Mucosa of descending colon (tissue), 3 donors: ENCODE measurements at regions not wholly inside any gene's neighbourhood (a gene's known extent, or its start where the extent isn't known, plus 50 kb on each side); places are given as distances from the start of the nearest gene placed in this dataset.
"Not testable (repeated sequence)": the region's sequence is repeated elsewhere in the genome, so short reads cannot be mapped to it uniquely, and the experiment has no call there.

ENCODE experiments used
- ATAC-seq: fragments of 200-7000 bp; cut with Tn5 transposase; one replicate; pipeline ENCODE4 v1.9.1; 2020; ENCODE audit warnings: mild to moderate bottlenecking, moderate library complexity
- DNase-seq, 3 donors: peaks; one replicate each; pipeline ENCODE4 v3.0.0-alpha.2; 2020
- H3K36me3 ChIP-seq: fragments of 200-600 bp; one replicate; pipeline ENCODE4 v1.8.0; 2021; ENCODE audit warnings: low read depth, mild to moderate bottlenecking
- H3K4me1 ChIP-seq: fragments of 200-600 bp; one replicate; pipeline ENCODE4 v1.8.0; 2021; ENCODE audit warnings: low read depth, mild to moderate bottlenecking
- H3K4me3 ChIP-seq: fragments of 200-600 bp; one replicate; pipeline ENCODE4 v1.8.0; 2021; ENCODE audit warnings: mild to moderate bottlenecking
- H3K9me3 ChIP-seq: fragments of 200-600 bp; one replicate; pipeline ENCODE4 v1.8.0; 2021; ENCODE audit warnings: mild to moderate bottlenecking
- CTCF ChIP-seq: fragments of 200-600 bp; IDR thresholded peaks from one replicate; pipeline ENCODE4 v1.8.0; 2022; ENCODE audit warnings: antibody characterized with exemption, mild to moderate bottlenecking
- intact Hi-C, 2 donors: fragments of 100-400 bp; cut with DNase I in 1 of 2; cut with micrococcal nuclease in 1 of 2; formaldehyde crosslinking; loops; one replicate each; pipeline versions ENCODE4 v1.11.0 to v1.11.1; 2022; cut with DNase I, micrococcal nuclease
- donor health status: DM: no; HTN: no; CAD: no; lungs with moderate emphysema.
- donor health status: DM: no; HTN: no; CAD: no.
- donor health status: DM: no; HTN: yes; CAD: no.

GRCh38 chr7:57789130-57789529, 339.2 kb downstream of the ZNF716 start:
- ATAC-seq (no peak), DNase-seq (no peak)
- Histone ChIP-seq H3K4me1 (no peaks in the 10 kb centered on the region), H3K36me3 (no peaks in the 10 kb centered on the region), H3K9me3 (peaks cover 48% of the 10 kb centered on the region), H3K4me3 (no peak overlapping the region)
- no peak for TF ChIP-seq CTCF
- intact Hi-C loops: no loop called here

GRCh38 chr7:57819491-57819981, 369.6 kb downstream of the ZNF716 start:
- no peak for ATAC-seq
- no peak overlapping the region for H3K4me3 ChIP-seq
- no peak for DNase-seq
- no peaks in the 10 kb centered on the region for H3K4me1 ChIP-seq
- H3K9me3 ChIP-seq: peaks cover 71% of the 10 kb centered on the region
- H3K36me3 ChIP-seq: no peaks in the 10 kb centered on the region
- intact Hi-C loops: no loop called here
- no peak for TF ChIP-seq CTCF

- H3K36me3 ChIP-seq: no peaks in the 10 kb centered on the region
- H3K4me1 ChIP-seq: no peaks in the 10 kb centered on the region
- no peak for ATAC-seq
- intact Hi-C loops: no loop called here
- DNase-seq: no peak
- no peak for TF ChIP-seq CTCF
- H3K9me3 ChIP-seq: peaks cover 63% of the 10 kb centered on the region
- no peak overlapping the region for H3K4me3 ChIP-seq
Observed at GRCh38 chr7:57820477-57820876, 370.5 kb downstream of the ZNF716 start.

GRCh38 chr7:57821438-57822382, 371.7 kb downstream of the ZNF716 start:
- no peak for DNase-seq
- Histone ChIP-seq H3K4me3 (no peak overlapping the region), H3K36me3 (no peaks in the 10 kb centered on the region), H3K9me3 (peaks cover 60% of the 10 kb centered on the region), H3K4me1 (no peaks in the 10 kb centered on the region)
- TF ChIP-seq CTCF: no peak
- ATAC-seq: no peak
- intact Hi-C loops: no loop called here

- peaks cover 23% of the 10 kb centered on the region for H3K9me3 ChIP-seq
- ATAC-seq, intact Hi-C loops: not testable (repeated sequence)
Observed at GRCh38 chr7:57826548-57826947, 376.6 kb downstream of the ZNF716 start.

GRCh38 chr7:57835161-57835560, 385.2 kb downstream of the ZNF716 start:
- H3K36me3 ChIP-seq, intact Hi-C loops, H3K4me1 ChIP-seq, DNase-seq, H3K4me3 ChIP-seq, ATAC-seq, H3K9me3 ChIP-seq: not testable (repeated sequence)

More at GRCh38 chr7:57826548-57826947, 376.6 kb downstream of the ZNF716 start:
- H3K4me1 ChIP-seq, H3K4me3 ChIP-seq, H3K36me3 ChIP-seq, DNase-seq: not testable (repeated sequence)

GRCh38 chr7:57839152-57839551, 389.2 kb downstream of the ZNF716 start:
- H3K36me3 ChIP-seq, H3K4me1 ChIP-seq, intact Hi-C loops, ATAC-seq, H3K9me3 ChIP-seq, H3K4me3 ChIP-seq, DNase-seq: not testable (repeated sequence)
